NB4 (cell line): ENCODE measurements at regions not wholly inside any gene's neighbourhood (a gene's known extent, or its start where the extent isn't known, plus 50 kb on each side); places are given as distances from the start of the nearest gene placed in this dataset.

Experiments used
- DNase-seq: peaks from one replicate; pipeline ENCODE4 v3.0.0; 2010; ENCODE audit warnings: low read depth
- H3K4me3 ChIP-seq: one replicate; pipeline ENCODE4 v1.5.1; 2011; ENCODE audit warnings: mild to moderate bottlenecking, low read depth, low read length, moderate library complexity
- MYC ChIP-seq: IDR thresholded peaks from 2 replicates; pipeline ENCODE4 v1.6.1; 2011; ENCODE audit warnings: low read depth, low read length
- POLR2A ChIP-seq: IDR thresholded peaks from 2 replicates; pipeline ENCODE4 v1.6.1; 2011; ENCODE audit warnings: mild to moderate bottlenecking; ENCODE audit not compliant: insufficient read length; ENCODE audit errors: extremely low read depth
- TF ChIP-seq, protein P1 (sequence below): IDR thresholded peaks from one replicate; pipeline ENCODE4 v1.5.1; 2012; ENCODE audit warnings: low read depth, low read length
- TF ChIP-seq, protein P2 (sequence below): IDR thresholded peaks from 2 replicates; pipeline ENCODE4 v1.6.1; 2011; ENCODE audit warnings: low read depth, low read length

DNA sequence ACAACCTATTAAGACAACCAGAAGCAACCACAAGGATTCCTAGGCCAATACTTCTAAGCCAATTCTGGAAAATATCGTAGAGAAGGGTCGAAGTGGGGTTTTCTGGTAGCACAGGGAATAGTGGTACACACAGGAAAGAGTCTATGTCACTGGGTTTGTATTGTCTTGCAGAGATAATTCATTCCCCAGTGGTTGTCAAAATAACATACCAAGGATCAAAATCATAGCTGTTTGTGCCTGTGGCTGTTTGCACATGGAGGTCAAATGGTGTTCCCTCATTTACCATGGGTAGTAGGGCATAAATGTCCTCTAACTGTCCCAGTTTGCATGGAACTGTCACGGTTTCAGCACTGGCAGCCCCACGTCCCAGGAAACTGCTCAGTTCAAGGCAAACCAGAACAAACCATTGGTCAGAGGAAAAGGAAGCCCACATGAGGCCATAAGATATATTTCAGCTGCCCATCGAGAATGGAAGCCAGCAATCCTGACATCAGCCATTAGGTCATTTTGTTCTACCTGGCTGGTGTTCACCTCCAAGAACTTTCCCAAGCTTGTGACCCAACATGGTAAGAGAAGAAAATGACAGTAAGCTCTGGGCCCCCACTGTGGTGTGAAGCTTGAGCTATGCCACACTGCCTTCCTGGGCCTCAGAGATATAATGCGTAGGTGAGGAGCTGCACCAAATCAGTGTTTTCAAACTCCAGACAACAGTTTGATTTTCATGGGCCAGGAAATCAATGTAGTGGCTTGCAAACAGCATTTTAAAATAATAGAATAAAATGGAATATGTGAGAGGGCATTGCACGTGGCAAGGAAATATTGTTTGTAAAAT lies 53.9 kb upstream of the NFE2L3 start:
- no peak for DNase-seq
- no peak for TF ChIP-seq POLR2A
- no peak for TF ChIP-seq MYC
- TF ChIP-seq, protein P1, sequence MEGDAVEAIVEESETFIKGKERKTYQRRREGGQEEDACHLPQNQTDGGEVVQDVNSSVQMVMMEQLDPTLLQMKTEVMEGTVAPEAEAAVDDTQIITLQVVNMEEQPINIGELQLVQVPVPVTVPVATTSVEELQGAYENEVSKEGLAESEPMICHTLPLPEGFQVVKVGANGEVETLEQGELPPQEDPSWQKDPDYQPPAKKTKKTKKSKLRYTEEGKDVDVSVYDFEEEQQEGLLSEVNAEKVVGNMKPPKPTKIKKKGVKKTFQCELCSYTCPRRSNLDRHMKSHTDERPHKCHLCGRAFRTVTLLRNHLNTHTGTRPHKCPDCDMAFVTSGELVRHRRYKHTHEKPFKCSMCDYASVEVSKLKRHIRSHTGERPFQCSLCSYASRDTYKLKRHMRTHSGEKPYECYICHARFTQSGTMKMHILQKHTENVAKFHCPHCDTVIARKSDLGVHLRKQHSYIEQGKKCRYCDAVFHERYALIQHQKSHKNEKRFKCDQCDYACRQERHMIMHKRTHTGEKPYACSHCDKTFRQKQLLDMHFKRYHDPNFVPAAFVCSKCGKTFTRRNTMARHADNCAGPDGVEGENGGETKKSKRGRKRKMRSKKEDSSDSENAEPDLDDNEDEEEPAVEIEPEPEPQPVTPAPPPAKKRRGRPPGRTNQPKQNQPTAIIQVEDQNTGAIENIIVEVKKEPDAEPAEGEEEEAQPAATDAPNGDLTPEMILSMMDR = no peak
- TF ChIP-seq, protein P2, sequence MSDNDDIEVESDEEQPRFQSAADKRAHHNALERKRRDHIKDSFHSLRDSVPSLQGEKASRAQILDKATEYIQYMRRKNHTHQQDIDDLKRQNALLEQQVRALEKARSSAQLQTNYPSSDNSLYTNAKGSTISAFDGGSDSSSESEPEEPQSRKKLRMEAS = no peak
- H3K4me3 ChIP-seq = no peak overlapping the region

DNA sequence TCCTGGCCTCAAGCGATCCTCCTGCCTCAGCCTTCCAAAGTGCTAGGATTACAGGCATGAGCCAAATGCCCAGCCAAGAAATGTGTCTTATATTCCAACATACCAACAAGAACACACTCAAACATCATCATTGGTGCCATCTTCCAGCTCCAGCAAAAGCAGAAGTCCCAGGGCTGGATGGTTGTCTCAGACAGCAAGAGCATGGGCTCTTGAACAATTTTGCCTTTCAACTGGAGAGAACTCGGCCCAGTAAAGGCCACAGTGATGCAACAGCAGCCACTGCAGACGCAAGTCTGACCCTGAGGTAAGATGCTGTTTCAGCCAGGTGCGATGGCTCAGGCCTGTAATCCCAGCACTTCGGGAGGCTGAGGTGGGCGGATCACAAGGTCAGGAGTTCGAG lies 52.8 kb upstream of the NFE2L3 start:
- DNase-seq = peak; percentile 44
- no peak overlapping the region for H3K4me3 ChIP-seq
- TF ChIP-seq, protein P2 = no peak
- TF ChIP-seq, protein P1 = no peak
- TF ChIP-seq MYC (no peak), POLR2A (no peak)

DNA sequence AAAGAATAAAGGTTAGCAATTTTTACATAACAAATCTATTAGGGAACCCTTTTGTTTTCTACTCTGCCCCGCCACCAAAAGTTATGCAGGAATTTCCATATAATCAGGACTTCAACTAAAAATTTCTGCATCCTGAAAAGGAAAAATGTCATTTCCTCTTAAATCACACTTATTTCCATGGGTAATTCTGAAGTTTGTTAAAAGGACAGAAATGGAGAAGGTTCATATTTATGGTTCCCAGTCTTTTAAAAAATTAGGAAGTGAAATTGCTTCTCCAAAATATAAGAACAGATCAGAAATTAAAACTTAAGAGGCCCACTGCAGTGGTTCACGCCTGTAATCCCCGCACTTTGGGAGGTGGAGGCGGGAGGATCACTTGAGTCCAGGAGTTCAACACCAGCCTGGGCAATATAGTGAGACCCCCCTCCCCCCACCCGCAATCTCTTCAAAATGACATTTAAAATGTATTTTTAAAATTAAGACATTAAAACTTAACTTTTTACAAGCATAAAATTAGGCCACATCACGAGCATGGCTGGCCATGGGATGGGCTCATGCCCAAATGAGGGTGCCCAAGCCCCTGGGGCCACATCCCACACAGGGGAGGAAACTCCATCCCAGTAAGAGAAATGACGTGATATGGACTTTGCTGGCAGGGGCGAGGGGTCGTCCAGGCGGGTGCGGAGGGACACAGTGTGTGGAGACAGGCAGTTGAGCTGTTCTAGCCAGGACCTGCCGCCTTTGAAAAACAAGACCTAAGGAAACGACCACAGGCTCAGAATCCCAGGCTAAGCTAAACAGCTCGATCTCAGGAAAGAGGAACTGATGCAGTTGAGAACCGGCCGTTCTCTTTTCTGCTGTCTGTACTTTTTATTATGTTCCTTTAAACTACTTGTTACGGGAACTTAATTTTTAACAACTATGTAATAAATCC lies 51.3 kb upstream of the NFE2L3 start:
- H3K4me3 ChIP-seq = peak overlapping the region; percentile 83
- DNase-seq = peak; percentile 91
- TF ChIP-seq POLR2A = no peak
- TF ChIP-seq, protein P1 = no peak
- TF ChIP-seq, protein P2 = 0 out of 2 replicates have a peak, but pooled peaks have one; percentile 23
- TF ChIP-seq MYC = peak; percentile 46; the same call in 1 of the 2 replicates

DNA sequence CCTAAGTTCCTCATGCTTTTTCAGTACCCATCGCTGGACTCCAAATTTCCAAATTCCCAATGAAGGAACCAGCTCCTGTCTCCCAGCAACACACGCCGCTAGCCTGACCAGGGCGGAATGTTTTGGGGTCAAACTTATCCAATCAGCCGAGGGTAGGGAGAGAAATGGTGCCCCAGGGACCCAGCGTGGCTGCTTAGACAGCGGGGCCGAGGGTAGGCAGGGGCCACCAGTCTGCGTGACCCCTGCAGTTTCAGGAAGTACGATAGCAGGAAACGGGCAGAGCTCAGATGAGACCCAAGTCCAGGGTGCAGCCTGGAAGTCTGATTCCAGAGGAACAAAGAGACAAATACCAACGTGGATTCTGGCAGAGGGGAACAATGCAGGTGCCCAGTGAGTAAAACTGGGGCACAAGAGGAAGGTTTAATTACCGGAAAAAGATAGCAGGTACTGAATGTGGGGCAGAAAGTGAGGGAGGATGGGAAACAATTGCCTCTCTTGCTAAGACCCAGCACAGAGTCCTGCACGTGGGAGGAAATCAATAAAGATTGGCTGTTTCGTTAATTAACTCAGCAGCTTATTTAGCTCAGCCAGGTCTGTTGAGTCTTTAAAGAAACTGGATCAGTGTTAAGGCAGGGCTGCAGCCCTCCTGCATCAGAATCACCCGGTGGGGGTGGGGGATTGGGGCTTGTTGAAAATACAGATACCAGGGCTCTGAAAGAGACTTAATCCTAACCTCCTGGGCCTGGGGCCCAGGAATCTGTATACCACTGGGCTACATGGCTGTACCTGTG lies 50.4 kb upstream of the NFE2L3 start:
- TF ChIP-seq MYC (peak; percentile 16), POLR2A (peak; percentile 78)
- TF ChIP-seq, protein P1 = no peak
- TF ChIP-seq, protein P2 = peak; percentile 70; the same call in 1 of the 2 replicates
- DNase-seq = peak; percentile 99

DNA sequence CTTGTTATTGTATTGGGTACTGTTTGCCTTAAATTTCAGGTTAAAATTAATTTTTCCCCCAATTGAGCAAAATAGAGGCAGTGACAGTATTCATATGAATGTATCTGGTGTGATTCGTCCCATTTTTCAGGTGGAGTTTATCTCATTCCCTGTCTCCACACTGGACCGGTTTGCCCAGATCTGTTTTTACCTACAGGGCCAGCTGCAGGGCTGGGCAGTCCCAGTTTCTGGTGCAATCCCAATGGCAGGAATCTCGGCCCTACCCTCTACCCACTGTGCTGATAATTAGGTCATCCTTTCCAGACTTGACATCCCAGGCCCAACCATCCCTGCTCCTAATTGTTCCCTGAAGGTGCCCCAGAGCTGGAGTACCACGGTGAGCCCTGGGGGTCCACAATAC lies 49.8 kb upstream of the NFE2L3 start:
- DNase-seq = no peak
- TF ChIP-seq, protein P2 = no peak
- H3K4me3 ChIP-seq = peak overlapping the region; percentile 83

More for the DNA sequence above, 50.4 kb upstream of the NFE2L3 start:
- H3K4me3 ChIP-seq = peak overlapping the region; percentile 83
